A673 (cell line): ENCODE measurements at regions not wholly inside any gene's neighbourhood (a gene's known extent, or its start where the extent isn't known, plus 50 kb on each side); places are given as distances from the start of the nearest gene placed in this dataset.
"Not testable (repeated sequence)": the region's sequence is repeated elsewhere in the genome, so short reads cannot be mapped to it uniquely, and the experiment has no call there.

Source experiments
- BruUV-seq: library from RNA; stranded (reverse); fragments of 400-500 nt; replicated peaks from 2 replicates; lab custom pipeline; 2021; lab: Mats Ljungman, UMichigan
- CTCF ChIA-PET: fragments of 300-600 bp; sonication (Branson Sonifier 250); formaldehyde crosslinking; loops from one replicate; lab custom pipeline; 2022; ENCODE audit warnings: antibody characterized with exemption; lab: Charles Lee
- POLR2A ChIA-PET: fragments of 300-600 bp; sonication (Branson Sonifier 250); formaldehyde crosslinking; loops from one replicate; lab custom pipeline; 2022; ENCODE audit warnings: antibody characterized with exemption; ENCODE audit not compliant: low non-redundant PET; lab: Charles Lee
- DNase-seq: peaks from one replicate; pipeline ENCODE4 v3.0.0-alpha.2; 2015; ENCODE audit warnings: low spot score
- H3K27ac ChIP-seq: fragments of 200-600 bp; sonication (generic); 2 replicates; pipeline ENCODE4 v1.5.1; 2016; ENCODE audit warnings: mixed run types, low read depth, mild to moderate bottlenecking, mixed read lengths, antibody characterized with exemption, low read length; ENCODE audit not compliant: poor library complexity, severe bottlenecking
- H3K27me3 ChIP-seq: fragments of 200-600 bp; sonication (generic); replicated peaks from 2 replicates; pipeline ENCODE4 v1.6.1; 2017; ENCODE audit warnings: mixed run types, low read depth, mild to moderate bottlenecking, mixed read lengths, antibody characterized with exemption, low read length; ENCODE audit not compliant: insufficient read depth, poor library complexity
- H3K36me3 ChIP-seq: fragments of 200-600 bp; sonication (generic); 2 replicates; pipeline ENCODE4 v1.6.1; 2016; ENCODE audit warnings: mixed run types, mild to moderate bottlenecking, mixed read lengths, antibody characterized with exemption, low read length; ENCODE audit not compliant: insufficient read depth, poor library complexity, severe bottlenecking
- H3K4me1 ChIP-seq: fragments of 200-600 bp; sonication (generic); 2 replicates; pipeline ENCODE4 v1.6.1; 2017; ENCODE audit warnings: mixed run types, mild to moderate bottlenecking, mixed read lengths, antibody characterized with exemption, low read length; ENCODE audit not compliant: insufficient read depth, poor library complexity, severe bottlenecking
- H3K4me3 ChIP-seq: fragments of 200-600 bp; sonication (generic); 2 replicates; pipeline ENCODE4 v1.5.1; 2016; ENCODE audit warnings: low read depth, mixed run types, mild to moderate bottlenecking, mixed read lengths, low read length; ENCODE audit not compliant: poor library complexity, severe bottlenecking
- H3K9me3 ChIP-seq: fragments of 200-600 bp; sonication (generic); 2 replicates; pipeline ENCODE4 v1.6.1; 2016; ENCODE audit warnings: mixed run types, low read depth, mild to moderate bottlenecking, mixed read lengths, antibody characterized with exemption, low read length; ENCODE audit not compliant: poor library complexity, severe bottlenecking
- EZH2 ChIP-seq: fragments of 200-600 bp; sonication (generic); IDR thresholded peaks from 2 replicates; pipeline ENCODE4 v1.6.1; 2017; ENCODE audit warnings: borderline replicate concordance, low read depth, mild to moderate bottlenecking, mixed read lengths, antibody characterized with exemption, low read length; ENCODE audit not compliant: poor library complexity, severe bottlenecking
- intact Hi-C: fragments of 100-400 bp; cut with micrococcal nuclease; formaldehyde crosslinking; loops from one replicate; pipeline ENCODE4 v1.10.0; 2022; ENCODE audit not compliant: unreplicated experiment
- TF ChIP-seq, protein P1 (sequence below): fragments of 300-800, 200-600 bp; sonication (generic); conservative IDR thresholded peaks from 2 replicates; pipeline ENCODE4 v1.5.1; 2017; ENCODE audit warnings: low read depth, mild to moderate bottlenecking, antibody characterized with exemption, low read length, moderate library complexity, mixed read lengths

DNA sequence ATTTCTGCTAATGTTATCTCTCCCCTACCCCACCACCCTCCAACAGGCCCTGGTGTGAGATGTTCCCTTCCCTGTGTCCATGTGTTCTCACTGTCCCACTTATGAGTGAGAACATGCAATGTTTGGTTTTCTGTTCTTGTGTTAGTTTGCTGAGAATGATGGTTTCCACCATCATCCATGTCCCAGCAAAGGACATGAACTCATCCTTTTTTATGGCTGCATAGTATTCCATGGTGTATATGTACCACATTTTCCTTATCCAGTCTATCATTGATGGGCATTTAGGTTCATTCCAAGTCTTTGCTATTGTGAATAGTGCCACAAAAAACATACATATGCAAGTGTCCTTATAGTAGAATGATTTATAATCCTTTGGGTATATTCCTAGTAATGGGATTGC, 104.5 kb downstream of the ZNF33B start:
- H3K4me3 ChIP-seq, H3K27me3 ChIP-seq, H3K4me1 ChIP-seq, H3K27ac ChIP-seq, DNase-seq, H3K36me3 ChIP-seq, CTCF ChIA-PET, POLR2A ChIA-PET, BruUV-seq, intact Hi-C loops: not testable (repeated sequence)
- peaks cover 11% of the 10 kb centered on the region for H3K9me3 ChIP-seq

DNA sequence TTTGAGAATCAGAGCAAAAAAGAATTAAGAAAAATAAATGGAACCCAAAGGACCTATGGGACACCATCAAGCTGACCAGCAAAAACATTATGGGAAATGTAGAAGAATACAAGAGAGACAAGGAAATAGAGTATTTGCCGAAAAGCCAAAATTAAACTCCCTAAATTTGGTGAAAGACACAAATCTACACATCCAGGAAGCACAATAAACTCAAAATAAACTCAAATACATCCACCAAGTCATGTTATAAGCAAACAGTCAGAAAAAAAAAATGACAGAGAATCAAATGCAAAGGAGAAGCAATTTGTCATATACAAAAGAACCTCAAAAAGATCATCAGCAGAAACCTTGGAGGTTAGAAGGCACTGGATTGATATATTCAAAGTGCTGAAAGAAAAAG, 105.4 kb downstream of the ZNF33B start:
- CTCF ChIA-PET, result no interaction called here

DNA sequence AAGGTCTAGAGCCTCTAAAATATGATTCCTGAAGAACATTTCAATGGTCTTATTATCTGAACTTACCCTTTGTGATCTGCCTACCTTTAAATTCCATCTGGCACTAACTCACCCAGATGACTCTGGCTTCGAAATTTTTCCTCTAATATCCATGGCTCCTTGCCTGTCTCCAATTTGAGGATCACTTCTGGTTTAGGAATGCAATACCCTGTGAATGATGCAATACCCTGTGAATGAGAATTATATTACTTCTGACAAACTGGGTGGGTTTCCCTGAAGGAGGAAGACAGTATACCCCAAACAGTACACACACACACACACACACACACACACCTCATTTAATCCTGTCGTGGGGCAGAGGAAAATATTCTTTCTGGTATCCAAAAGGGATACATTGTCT, 115.3 kb downstream of the ZNF33B start:
- CTCF ChIA-PET, result no interaction called here
- Histone ChIP-seq H3K27ac (no peak overlapping the region), H3K4me3 (no peak overlapping the region), H3K36me3 (peaks cover 26% of the 10 kb centered on the region), H3K4me1 (no peaks in the 10 kb centered on the region), H3K27me3 (no peaks in the 10 kb centered on the region), H3K9me3 (peaks cover 51% of the 10 kb centered on the region)
- intact Hi-C loops, result no loop called here
- no peak for DNase-seq
- POLR2A ChIA-PET, result no interaction called here
- TF ChIP-seq, protein P1, sequence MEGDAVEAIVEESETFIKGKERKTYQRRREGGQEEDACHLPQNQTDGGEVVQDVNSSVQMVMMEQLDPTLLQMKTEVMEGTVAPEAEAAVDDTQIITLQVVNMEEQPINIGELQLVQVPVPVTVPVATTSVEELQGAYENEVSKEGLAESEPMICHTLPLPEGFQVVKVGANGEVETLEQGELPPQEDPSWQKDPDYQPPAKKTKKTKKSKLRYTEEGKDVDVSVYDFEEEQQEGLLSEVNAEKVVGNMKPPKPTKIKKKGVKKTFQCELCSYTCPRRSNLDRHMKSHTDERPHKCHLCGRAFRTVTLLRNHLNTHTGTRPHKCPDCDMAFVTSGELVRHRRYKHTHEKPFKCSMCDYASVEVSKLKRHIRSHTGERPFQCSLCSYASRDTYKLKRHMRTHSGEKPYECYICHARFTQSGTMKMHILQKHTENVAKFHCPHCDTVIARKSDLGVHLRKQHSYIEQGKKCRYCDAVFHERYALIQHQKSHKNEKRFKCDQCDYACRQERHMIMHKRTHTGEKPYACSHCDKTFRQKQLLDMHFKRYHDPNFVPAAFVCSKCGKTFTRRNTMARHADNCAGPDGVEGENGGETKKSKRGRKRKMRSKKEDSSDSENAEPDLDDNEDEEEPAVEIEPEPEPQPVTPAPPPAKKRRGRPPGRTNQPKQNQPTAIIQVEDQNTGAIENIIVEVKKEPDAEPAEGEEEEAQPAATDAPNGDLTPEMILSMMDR, result no peak
- TF ChIP-seq EZH2, result no peak
- BruUV-seq, result no TSS peak

More for the DNA sequence above, 105.4 kb downstream of the ZNF33B start:
- Histone ChIP-seq H3K9me3 (peaks cover 11% of the 10 kb centered on the region), H3K27me3 (no peaks in the 10 kb centered on the region), H3K36me3 (no peaks in the 10 kb centered on the region), H3K4me3 (no peak overlapping the region), H3K4me1 (no peaks in the 10 kb centered on the region), H3K27ac (no peak overlapping the region)
- intact Hi-C loops, result no loop called here
- DNase-seq, result no peak
- POLR2A ChIA-PET, result no interaction called here
- no TSS peak for BruUV-seq
- no peak for TF ChIP-seq EZH2

DNA sequence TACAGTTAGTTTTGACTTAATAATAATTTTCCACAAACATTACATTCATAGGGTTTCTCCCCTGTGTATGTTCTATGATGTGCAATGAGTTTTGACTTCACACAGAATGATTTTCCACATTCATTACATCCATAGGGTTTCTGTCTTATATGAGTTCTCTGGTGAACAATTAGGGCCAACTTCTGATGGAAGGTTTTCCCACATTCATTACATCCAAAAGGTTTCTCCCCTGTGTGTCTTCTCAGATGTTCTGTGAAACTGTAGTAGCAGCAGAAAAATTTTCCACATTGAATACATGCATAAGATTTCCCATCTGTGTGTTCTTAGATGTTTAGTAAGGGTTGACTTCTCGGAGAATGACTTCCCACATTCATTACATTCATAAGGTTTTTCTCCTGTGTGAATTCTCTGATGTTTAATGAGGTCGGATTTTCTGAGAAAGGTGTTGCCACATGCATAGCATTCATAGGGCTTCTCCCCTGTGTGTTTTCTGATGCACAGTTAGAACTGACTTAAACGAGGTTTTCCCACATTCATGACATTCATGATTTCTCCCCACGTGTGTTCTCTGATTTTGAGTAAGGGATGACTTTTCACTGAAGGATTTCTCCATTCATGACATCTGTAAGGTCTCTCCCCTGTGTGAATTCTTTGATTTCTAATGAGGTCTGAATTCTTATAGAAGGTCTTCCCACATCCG, 118.5 kb downstream of the ZNF33B start:
- peaks cover 81% of the 10 kb centered on the region for H3K9me3 ChIP-seq
- no peak overlapping the region for H3K4me3 ChIP-seq
- H3K4me1 ChIP-seq, result no peaks in the 10 kb centered on the region
- intact Hi-C loops, result no loop called here
- no TSS peak for BruUV-seq
- H3K27me3 ChIP-seq, result no peaks in the 10 kb centered on the region
- H3K27ac ChIP-seq, result no peak overlapping the region
- ChIA-PET CTCF (no interaction called here), POLR2A (no interaction called here)
- no peak for DNase-seq
- H3K36me3 ChIP-seq, result peaks cover 26% of the 10 kb centered on the region
- TF ChIP-seq, protein P1, result no peak
- TF ChIP-seq EZH2, result no peak
